ENCODE measurements at regions not wholly inside any gene's neighbourhood (a gene's known extent, or its start where the extent isn't known, plus 50 kb on each side); places are given as distances from the start of the nearest gene placed in this dataset.
"Not testable (repeated sequence)": the region's sequence is repeated elsewhere in the genome, so short reads cannot be mapped to it uniquely, and the experiment has no call there.

DNA sequence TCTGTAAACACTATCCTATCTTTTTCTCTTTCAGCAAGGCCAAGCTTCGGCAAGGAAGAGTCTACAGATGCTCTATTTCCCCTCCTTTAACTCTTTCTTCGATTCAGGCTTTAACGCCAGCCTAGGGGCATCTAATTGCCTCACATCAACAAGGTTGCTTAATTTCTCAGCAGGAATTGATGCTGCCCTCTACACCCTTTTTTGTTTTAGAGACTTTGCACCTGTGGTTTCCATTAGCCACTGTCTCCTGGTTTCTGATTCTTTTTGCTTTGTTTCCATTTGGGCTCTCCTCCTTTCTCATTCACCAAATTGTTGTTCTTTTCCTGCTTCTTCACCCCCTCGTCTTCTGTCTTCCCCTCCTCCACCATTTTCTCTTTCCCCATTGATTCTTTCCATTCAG lies 202.4 kb upstream of the HMCN1 start:
- Mint-ChIP-seq H3K36me3 (ENCODE audit: low read depth) (no peaks in the 10 kb centered on the region), H3K27me3 (no peaks in the 10 kb centered on the region), H3K4me3 (no peak overlapping the region), H3K27ac (no peak overlapping the region), H3K9me3 (no peaks in the 10 kb centered on the region), H3K4me1 (no peaks in the 10 kb centered on the region)
- ATAC-seq (no peak), DNase-seq (no peak)

DNA sequence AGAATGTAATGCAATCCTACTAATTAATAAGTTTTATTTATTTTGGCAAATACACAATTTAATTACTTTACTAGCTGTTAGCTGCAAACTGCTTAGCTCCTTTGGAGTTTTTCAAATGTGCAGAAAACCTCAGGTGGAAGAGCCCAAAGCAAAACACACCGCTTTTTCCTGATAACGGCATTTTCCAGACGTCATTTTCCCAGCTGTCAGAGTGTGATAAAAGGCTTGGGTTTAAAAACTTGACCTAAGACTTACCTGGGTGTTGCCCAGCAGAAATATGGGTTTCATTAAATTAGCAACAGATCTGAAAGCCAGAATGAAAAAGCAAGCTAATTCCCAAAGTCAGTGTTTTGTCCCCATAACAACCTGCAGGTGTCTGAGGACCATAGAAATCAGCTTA lies 204.0 kb upstream of the HMCN1 start:
- Mint-ChIP-seq H3K9me3 (peaks cover 2% of the 10 kb centered on the region), H3K4me3 (no peak overlapping the region)

DNA sequence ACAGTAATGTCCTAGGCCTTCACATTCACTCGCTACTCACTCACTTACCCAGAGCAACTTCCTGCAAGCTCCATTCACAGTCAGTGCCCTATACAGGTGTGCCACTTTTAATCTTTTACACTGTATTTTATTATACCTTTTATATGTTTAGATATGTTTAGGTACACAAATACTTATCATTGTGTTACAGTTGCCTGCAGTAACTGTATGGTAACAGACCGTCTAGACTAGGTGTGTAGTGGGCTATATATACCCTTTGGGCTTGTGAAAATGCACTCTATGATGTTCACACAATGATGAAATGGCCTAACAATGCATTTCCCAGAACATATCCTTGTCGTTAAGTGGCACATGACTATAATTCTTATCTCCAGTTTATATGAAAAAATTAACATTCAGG lies 204.5 kb upstream of the HMCN1 start:
- ATAC-seq (no peak), DNase-seq (no peak)
- Mint-ChIP-seq H3K9me3 (peaks cover 4% of the 10 kb centered on the region), H3K27ac (no peak overlapping the region), H3K4me3 (no peak overlapping the region), H3K4me1 (no peaks in the 10 kb centered on the region), H3K27me3 (no peaks in the 10 kb centered on the region), H3K36me3 (ENCODE audit: low read depth) (no peaks in the 10 kb centered on the region)

More for the DNA sequence above, 204.0 kb upstream of the HMCN1 start:
- Mint-ChIP-seq H3K4me1 (no peaks in the 10 kb centered on the region), H3K36me3 (ENCODE audit: low read depth) (no peaks in the 10 kb centered on the region), H3K27ac (no peak overlapping the region), H3K27me3 (no peaks in the 10 kb centered on the region)
- DNase-seq (no peak), ATAC-seq (no peak)

DNA sequence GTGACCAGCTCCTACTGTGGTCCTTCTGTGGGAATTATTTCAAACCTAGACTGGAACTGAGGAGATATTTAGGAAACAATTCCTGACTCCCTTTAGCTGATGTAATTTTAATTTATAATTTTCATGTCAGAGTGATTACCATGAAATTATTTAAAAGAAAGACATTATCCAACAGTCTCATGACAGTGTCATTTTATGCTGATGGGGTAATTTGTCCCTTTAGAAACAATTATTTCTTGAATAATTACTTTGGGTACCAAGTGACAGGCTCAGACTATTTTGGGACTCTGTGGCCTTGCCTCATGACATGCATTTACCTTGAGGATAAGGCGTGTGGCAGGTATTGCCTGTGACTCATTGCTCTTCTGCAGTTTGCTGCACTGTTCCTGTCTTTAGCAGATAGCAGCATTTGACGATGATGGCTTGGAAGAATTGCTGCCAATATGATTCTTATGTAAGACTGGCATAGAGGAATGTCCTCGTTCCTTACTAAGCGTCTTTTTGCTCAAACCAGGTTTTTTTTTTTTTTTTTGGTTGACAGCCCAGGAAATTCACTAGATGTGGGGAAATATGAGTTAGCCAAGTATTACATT lies 206.0 kb upstream of the HMCN1 start:
- no peaks in the 10 kb centered on the region for H3K4me1 Mint-ChIP-seq
- peaks cover 4% of the 10 kb centered on the region for H3K9me3 Mint-ChIP-seq
- H3K4me3 Mint-ChIP-seq: no peak overlapping the region
- H3K36me3 Mint-ChIP-seq (ENCODE audit: low read depth): no peaks in the 10 kb centered on the region
- DNase-seq (no peak), ATAC-seq (no peak)
- no peaks in the 10 kb centered on the region for H3K27me3 Mint-ChIP-seq
- H3K27ac Mint-ChIP-seq: no peak overlapping the region

DNA sequence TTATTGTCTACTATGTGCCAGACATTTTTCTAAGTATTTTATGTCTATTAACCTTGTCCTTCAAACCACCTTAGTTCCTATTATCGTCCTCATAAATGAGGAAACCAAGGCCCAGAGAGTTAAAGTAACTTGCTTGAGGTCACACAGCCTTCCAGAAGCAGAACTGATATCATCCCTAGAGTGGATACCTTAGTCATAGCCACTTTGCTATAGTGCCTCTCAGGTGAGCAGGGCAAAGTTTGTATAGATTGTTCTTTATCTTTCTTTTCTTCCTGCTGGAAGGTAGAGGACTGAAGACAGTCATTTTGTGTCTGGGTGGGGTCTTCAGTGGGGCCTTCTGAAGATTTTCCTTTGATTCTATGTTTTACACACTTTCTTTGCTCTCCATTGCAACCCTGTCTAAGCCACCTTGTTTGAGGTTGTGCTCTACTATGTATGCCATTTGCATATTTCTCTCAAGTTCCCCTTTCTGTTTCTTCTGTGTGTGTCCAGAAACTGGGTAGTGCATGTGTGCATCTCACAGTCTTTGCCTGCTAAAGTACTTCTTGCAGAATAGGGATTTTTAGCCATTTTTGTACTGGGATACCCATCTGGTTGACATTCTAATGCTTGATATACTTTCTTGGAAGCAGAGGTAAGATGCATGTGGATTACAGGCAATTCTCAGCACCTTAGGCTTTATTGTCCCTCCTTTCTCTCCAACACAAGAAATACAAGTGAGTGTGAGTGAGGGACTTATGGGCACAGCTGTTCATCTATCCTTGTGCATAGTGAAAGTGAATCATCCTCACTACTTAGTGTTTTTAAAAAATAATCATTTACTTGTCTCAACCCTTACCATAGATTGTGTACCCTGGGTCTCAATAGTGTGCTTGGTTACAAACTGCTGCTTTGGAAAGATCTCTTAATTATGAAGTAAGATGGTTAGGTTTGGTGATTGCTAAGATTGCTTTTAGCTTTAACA lies 207.6 kb upstream of the HMCN1 start:
- no peaks in the 10 kb centered on the region for H3K27me3 Mint-ChIP-seq
- DNase-seq: no peak
- H3K36me3 Mint-ChIP-seq (ENCODE audit: low read depth): no peaks in the 10 kb centered on the region
- no peak overlapping the region for H3K27ac Mint-ChIP-seq
- H3K4me1 Mint-ChIP-seq: no peaks in the 10 kb centered on the region
- ATAC-seq: no peak
- peaks cover 4% of the 10 kb centered on the region for H3K9me3 Mint-ChIP-seq
- H3K4me3 Mint-ChIP-seq: no peak overlapping the region

DNA sequence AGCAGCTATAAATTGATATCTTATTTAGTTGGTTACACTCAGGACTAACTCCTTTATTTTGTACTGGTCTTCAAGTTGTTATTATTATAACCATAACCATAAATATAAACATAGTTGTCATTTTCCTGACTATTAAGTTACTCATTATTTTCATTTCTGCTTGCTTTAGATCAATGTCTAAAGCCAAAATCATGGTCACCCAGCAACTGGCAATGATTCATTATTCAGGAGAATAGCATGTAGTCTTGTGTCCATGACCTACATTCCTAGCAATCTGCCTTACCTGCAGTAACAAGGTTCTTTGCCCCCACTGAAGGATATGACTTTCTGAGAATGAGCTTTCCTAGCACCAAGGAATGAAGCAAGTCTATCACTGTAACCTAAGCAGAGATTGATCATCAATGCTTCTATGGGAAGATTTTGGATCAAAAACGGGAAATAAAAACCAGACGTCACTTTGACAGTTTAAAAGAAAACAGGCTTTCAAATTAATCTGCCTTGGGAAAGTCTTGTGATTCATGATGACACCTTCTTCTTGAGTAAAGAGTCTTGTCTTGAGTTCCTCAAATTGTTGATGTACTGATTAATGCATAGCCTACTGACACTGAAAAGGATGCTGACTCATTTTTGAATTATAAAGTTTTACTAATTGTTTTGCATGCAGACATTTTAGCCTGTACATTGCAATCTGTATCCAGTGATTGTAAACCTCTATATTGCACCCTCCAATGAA lies 203.3 kb upstream of the IVNS1ABP start:
- Mint-ChIP-seq H3K27me3 (peaks cover 2% of the 10 kb centered on the region), H3K4me3 (no peak overlapping the region), H3K36me3 (ENCODE audit: low read depth) (peaks cover 7% of the 10 kb centered on the region), H3K27ac (peak overlapping the region; percentile 37), H3K4me1 (peaks cover 4% of the 10 kb centered on the region), H3K9me3 (peaks cover 18% of the 10 kb centered on the region)
- ATAC-seq (no peak), DNase-seq (no peak)

DNA sequence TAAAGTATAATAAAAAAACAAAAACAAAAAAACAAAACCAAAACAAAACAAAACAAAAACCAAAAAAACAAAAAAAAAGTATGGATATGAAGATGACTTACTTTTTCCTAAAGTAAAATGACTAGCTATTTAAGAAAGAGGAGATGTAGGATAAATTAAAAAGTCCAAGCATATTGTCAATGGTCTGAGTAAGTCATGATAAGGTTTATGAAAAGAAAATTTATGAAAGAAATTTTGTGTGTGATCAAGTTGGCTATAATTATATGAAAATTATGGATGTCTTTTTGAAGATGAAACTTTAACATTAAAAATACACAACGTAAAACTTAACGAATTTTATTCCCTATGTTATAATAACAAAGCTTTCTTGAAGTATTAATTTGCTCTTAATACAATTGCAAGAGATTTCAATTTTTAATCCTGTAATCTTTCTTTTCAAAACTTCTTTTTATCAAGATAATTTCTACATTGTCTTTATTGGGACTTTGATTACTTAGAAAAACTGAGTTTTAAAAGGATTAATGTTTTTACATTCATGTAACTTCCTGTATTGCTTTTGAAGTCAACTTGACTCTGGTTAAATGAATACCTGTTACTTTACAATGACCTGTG lies 200.9 kb upstream of the IVNS1ABP start:
- peaks cover 2% of the 10 kb centered on the region for H3K27me3 Mint-ChIP-seq
- no peak for DNase-seq
- H3K36me3 Mint-ChIP-seq (ENCODE audit: low read depth): peaks cover 7% of the 10 kb centered on the region
- H3K27ac Mint-ChIP-seq: no peak overlapping the region
- peaks cover 5% of the 10 kb centered on the region for H3K4me1 Mint-ChIP-seq
- ATAC-seq: no peak
- H3K9me3 Mint-ChIP-seq: peaks cover 15% of the 10 kb centered on the region
- H3K4me3 Mint-ChIP-seq: no peak overlapping the region

DNA sequence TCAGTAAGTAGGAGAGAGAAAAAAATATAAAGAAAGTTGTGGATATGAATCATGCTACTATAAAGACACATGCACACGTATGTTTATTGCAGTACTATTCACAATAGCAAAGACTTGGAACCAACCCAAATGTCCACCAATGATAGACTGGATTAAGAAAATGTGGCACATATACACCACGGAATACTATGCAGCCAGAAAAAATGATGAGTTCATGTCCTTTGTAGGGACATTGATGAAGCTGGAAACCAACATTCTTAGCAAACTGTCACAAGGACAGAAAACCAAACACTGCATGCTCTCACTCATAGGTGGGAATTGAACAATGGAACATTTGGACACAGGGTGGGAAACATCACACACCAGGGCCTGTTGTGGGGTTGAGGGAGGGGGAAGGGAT lies 200.3 kb upstream of the IVNS1ABP start:
- H3K9me3 Mint-ChIP-seq: peaks cover 15% of the 10 kb centered on the region
- not testable (repeated sequence) for H3K4me3 Mint-ChIP-seq; H3K27me3 Mint-ChIP-seq; H3K36me3 Mint-ChIP-seq (ENCODE audit: low read depth); ATAC-seq; H3K27ac Mint-ChIP-seq; H3K4me1 Mint-ChIP-seq; DNase-seq

DNA sequence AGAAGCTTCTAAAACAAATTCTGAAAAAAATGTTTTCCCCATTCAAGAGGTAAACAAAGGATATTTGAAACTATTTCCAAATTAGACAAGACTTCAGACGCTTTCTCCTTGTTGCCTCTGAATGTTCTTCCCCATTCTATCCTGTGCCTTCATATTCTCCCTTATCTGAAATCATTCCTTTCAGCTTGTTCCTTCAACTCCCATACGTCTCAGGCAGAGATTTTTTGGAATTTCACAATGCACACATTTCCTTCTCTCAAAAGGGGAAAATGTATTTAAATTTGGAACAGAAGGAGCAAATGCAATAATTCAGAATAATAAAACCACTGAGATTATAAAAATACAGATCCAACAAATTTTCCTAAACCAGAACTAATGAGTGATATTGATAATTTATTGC lies 198.7 kb upstream of the IVNS1ABP start:
- H3K4me3 Mint-ChIP-seq: no peak overlapping the region
- H3K27me3 Mint-ChIP-seq: peaks cover 2% of the 10 kb centered on the region

DNA sequence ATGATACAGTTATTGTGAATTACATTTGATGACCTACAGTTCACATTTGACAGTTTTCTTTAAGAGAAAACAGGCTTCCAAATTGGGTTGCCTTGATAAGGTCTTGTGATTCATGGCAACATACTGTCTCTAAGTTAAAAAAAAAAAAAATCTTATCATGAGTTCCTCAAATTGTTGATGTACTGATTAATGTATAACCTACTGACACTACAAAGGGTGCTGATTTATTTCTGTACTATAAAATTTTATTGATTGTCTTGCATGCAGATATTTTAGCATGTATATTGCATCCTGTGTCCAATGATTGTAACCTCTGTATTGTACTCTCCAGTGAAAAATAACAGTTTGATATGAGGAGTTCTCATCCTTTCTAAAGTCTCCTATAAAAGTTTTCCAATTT lies 197.3 kb upstream of the IVNS1ABP start:
- H3K9me3 Mint-ChIP-seq: peaks cover 15% of the 10 kb centered on the region
- peaks cover 2% of the 10 kb centered on the region for H3K27me3 Mint-ChIP-seq
- no peak overlapping the region for H3K4me3 Mint-ChIP-seq
- no peak for ATAC-seq
- H3K27ac Mint-ChIP-seq: no peak overlapping the region
- no peak for DNase-seq
- peaks cover 7% of the 10 kb centered on the region for H3K36me3 Mint-ChIP-seq (ENCODE audit: low read depth)
- peaks cover 1% of the 10 kb centered on the region for H3K4me1 Mint-ChIP-seq

More for the DNA sequence above, 198.7 kb upstream of the IVNS1ABP start:
- H3K9me3 Mint-ChIP-seq: peaks cover 15% of the 10 kb centered on the region
- peaks cover 7% of the 10 kb centered on the region for H3K36me3 Mint-ChIP-seq (ENCODE audit: low read depth)
- peaks cover 5% of the 10 kb centered on the region for H3K4me1 Mint-ChIP-seq
- DNase-seq: no peak
- no peak overlapping the region for H3K27ac Mint-ChIP-seq
- no peak for ATAC-seq

DNA sequence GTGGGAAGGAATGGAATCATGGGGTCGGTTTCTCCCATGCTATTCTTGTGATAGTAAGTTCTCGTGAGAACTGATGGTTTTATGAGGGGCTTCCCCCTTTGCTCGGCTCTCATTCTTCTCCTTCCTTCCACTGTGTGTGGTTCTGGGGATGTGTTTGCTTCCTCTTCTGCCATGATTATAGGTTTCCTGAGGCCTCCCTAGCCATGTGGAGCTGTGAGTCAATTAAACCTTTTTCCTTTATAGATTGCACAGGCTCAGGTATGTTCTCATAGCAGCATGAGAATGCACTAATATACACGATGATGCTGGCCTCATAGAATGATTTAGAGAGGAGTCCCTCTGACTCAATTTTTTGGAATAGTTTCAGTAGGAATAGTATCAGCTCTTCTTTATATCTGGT lies 195.4 kb upstream of the IVNS1ABP start:
- ATAC-seq: no peak
- Mint-ChIP-seq H3K9me3 (peaks cover 6% of the 10 kb centered on the region), H3K36me3 (ENCODE audit: low read depth) (peaks cover 4% of the 10 kb centered on the region), H3K4me3 (no peak overlapping the region), H3K27me3 (peaks cover 2% of the 10 kb centered on the region), H3K27ac (no peak overlapping the region), H3K4me1 (peaks cover 1% of the 10 kb centered on the region)
- no peak for DNase-seq

DNA sequence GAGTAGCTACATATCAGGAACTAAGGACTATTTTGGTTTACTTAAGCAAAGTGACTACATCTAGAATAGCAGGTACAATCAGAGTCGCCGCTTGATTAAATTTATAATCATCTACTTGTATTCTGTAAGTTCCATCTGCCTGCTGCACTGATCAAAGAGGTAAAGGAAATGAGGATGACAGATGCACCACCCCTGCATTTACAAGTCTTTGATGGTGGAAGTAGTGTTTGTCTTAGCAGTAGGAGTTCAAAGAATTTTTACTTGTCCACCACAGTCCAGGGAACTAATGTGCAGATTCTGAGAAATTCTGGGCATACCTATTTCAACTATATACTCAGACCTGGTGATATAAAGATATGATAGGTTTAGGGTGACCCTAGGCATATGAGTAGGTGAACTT lies 184.1 kb upstream of the IVNS1ABP start:
- ATAC-seq (no peak), DNase-seq (no peak)
- Mint-ChIP-seq H3K36me3 (ENCODE audit: low read depth) (no peaks in the 10 kb centered on the region), H3K4me1 (peaks cover 23% of the 10 kb centered on the region), H3K9me3 (peaks cover under 1% of the 10 kb centered on the region), H3K4me3 (no peak overlapping the region), H3K27ac (no peak overlapping the region), H3K27me3 (no peaks in the 10 kb centered on the region)

DNA sequence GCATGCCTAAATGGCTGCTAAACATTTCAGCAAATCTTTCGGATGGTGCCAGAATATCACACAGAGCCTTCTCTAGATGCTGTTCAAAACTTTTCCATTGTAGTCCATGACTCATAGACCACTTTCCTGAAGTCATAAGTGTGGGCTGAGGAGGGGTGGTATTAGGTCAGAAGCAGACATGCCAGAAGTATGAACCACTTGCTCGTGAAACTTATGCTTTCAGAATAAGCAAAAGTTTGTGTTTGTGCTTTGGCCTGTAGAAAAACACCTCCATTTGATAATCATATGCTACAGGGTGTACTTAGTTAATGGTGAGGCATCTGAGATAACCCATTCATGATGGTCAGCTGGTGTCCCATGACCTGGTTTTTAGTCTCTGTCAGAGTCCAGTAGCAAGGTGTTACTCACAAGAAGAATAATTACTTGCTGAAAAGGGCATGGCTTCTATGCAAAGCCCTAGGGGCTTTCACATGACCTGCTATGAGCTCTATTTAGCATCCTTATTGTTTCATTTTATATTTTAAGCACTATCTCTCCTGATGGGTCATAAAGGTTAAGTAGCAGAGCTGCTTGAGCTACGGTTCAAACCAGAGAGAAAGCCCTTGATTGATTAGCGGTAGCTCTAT lies 183.1 kb upstream of the IVNS1ABP start:
- peak; percentile 97 for ATAC-seq
- Mint-ChIP-seq H3K27ac (peak overlapping the region; percentile 75), H3K4me3 (no peak overlapping the region)

DNA sequence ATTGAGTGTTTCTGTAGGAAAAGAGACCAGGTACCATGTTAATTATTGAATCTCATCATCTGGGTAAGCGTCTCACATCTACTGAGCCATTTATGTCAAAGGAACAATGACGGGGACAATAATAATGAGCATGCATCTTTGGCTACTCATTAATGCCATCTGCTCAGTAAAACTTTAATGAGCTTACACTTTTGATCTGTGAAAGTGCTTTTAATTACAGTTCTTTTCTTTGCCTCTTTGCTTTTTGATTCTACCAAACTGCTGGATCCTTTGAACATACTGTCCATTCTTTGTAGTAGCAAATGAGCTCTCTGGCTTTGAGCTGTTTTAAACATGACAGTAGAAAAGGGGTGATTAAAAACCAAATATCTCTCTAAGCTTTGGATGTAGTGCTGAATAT lies 181.2 kb upstream of the IVNS1ABP start:
- H3K27ac Mint-ChIP-seq: no peak overlapping the region
- ATAC-seq (no peak), DNase-seq (no peak)
- H3K9me3 Mint-ChIP-seq: no peaks in the 10 kb centered on the region
- H3K4me1 Mint-ChIP-seq: peaks cover 23% of the 10 kb centered on the region
- H3K27me3 Mint-ChIP-seq: no peaks in the 10 kb centered on the region
- no peak overlapping the region for H3K4me3 Mint-ChIP-seq
- H3K36me3 Mint-ChIP-seq (ENCODE audit: low read depth): no peaks in the 10 kb centered on the region

More for the DNA sequence above, 183.1 kb upstream of the IVNS1ABP start:
- H3K36me3 Mint-ChIP-seq (ENCODE audit: low read depth): no peaks in the 10 kb centered on the region
- no peak for DNase-seq
- H3K27me3 Mint-ChIP-seq: no peaks in the 10 kb centered on the region
- H3K4me1 Mint-ChIP-seq: peaks cover 23% of the 10 kb centered on the region
- no peaks in the 10 kb centered on the region for H3K9me3 Mint-ChIP-seq

Measured in activated naive CD8-positive, alpha-beta T cell treated with anti-CD3 and anti-CD28 coated beads, Interleukin-2, amount 50 U/mL, for 24 hours (primary cell).